CD4-positive, alpha-beta T cell (primary cell): ENCODE measurements at regions not wholly inside any gene's neighbourhood (a gene's known extent, or its start where the extent isn't known, plus 50 kb on each side); places are given as distances from the start of the nearest gene placed in this dataset.
"Not testable (repeated sequence)": the region's sequence is repeated elsewhere in the genome, so short reads cannot be mapped to it uniquely, and the experiment has no call there.

Experiments
- ATAC-seq: fragments of 200-7000 bp; cut with Tn5 transposase; one replicate; pipeline ENCODE4 v1.10.0; 2022; ENCODE audit warnings: mild to moderate bottlenecking; ENCODE audit not compliant: poor library complexity
- CTCF ChIA-PET: fragments of 350-600 bp; sonication (Branson Sonifier 250); formaldehyde crosslinking; loops from one replicate; lab custom pipeline; 2021; ENCODE audit warnings: antibody characterized with exemption, inconsistent platforms; lab: Charles Lee
- POLR2A ChIA-PET: fragments of 350-600 bp; sonication (Branson Sonifier 250); formaldehyde crosslinking; loops from one replicate; lab custom pipeline; 2021; ENCODE audit warnings: antibody characterized with exemption, inconsistent platforms; lab: Charles Lee
- DNase-seq, 14 experiments: peaks; one replicate each; pipeline ENCODE4 v3.0.0-alpha.2; 2013 to 2020; ENCODE audit warnings: mixed read lengths in 2 of 14
- H3K27ac ChIP-seq, 2 donors: one replicate each; pipeline versions ENCODE4 v1.5.1 to v1.7.0; 2013; ENCODE audit warnings: low read length in 2 of 2, low read depth in 1 of 2, mild to moderate bottlenecking in 1 of 2
- H3K27me3 ChIP-seq, 2 experiments: 1 replicate in 1 of 2; 2 replicates in 1 of 2; pipeline versions ENCODE4 v1.6.1 to v1.7.0; 2013; ENCODE audit warnings: low read length in 2 of 2, control low read depth in 1 of 2, mild to moderate bottlenecking in 1 of 2, moderate library complexity in 1 of 2; ENCODE audit not compliant: insufficient read depth in 2 of 2, control insufficient read depth in 1 of 2
- H3K36me3 ChIP-seq: one replicate; pipeline ENCODE4 v1.6.1; 2013; ENCODE audit warnings: low read length, control low read depth; ENCODE audit not compliant: insufficient read depth
- H3K4me1 ChIP-seq: one replicate; pipeline ENCODE4 v1.6.1; 2013; ENCODE audit warnings: low read length, control low read depth; ENCODE audit not compliant: insufficient read depth
- H3K4me3 ChIP-seq: one replicate; pipeline ENCODE4 v1.5.1; 2013; ENCODE audit warnings: mild to moderate bottlenecking, low read length, moderate library complexity
- H3K9me3 ChIP-seq, 2 experiments: 1 replicate in 1 of 2; 2 replicates in 1 of 2; pipeline versions ENCODE4 v1.6.1 to v1.7.0; 2013; ENCODE audit warnings: low read length in 2 of 2, mild to moderate bottlenecking in 2 of 2, control low read depth in 1 of 2, moderate library complexity in 1 of 2; ENCODE audit not compliant: control insufficient read depth in 1 of 2, insufficient read depth in 1 of 2
- H3K27ac Mint-ChIP-seq: one replicate; pipeline ENCODE4 v1.8.0; 2020; ENCODE audit warnings: mixed read lengths
- H3K27me3 Mint-ChIP-seq: one replicate; pipeline ENCODE4 v1.8.0; 2021; ENCODE audit warnings: mixed read lengths
- H3K36me3 Mint-ChIP-seq: one replicate; pipeline ENCODE4 v1.8.0; 2021; ENCODE audit warnings: low read depth, mixed read lengths
- H3K4me1 Mint-ChIP-seq: one replicate; pipeline ENCODE4 v1.8.0; 2021; ENCODE audit warnings: low read depth, mixed read lengths
- H3K4me3 Mint-ChIP-seq: one replicate; pipeline ENCODE4 v1.8.0; 2020; ENCODE audit warnings: mild to moderate bottlenecking, mixed read lengths
- H3K9me3 Mint-ChIP-seq: one replicate; pipeline ENCODE4 v1.8.0; 2020; ENCODE audit warnings: mixed read lengths
- intact Hi-C, 2 experiments: fragments of 100-400 bp; cut with DNase I in 1 of 2; cut with micrococcal nuclease in 1 of 2; formaldehyde crosslinking; loops; one replicate each; pipeline versions ENCODE4 v1.15.1 to v1.9.0; 2023 to 2025; cut with DNase I, micrococcal nuclease
- TF ChIP-seq, protein P1 (sequence below): fragments of 200-600 bp; IDR thresholded peaks from one replicate; pipeline ENCODE4 v1.8.0; 2022; ENCODE audit warnings: antibody characterized with exemption, mild to moderate bottlenecking

DNA sequence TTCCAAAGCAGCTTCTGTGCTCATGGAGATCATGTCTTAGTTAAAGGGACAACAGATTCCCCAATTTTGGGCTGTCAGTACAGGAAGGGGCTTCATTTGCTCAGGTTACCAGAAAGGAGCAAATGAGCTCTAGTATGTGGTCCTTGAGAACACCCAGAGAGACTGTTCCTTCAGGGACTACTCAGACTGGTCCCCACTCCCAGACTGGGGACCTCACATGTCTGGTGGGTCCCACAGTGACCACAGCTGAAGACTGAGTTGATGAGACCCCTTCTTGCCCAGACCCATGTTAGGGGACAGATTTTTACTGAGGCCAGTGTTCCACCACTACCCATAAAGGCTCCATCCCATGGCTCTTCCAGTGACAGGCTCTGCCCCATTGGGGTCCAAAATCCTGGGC is 1695.2 kb downstream of the TP53TG3F start:
- no peaks in the 10 kb centered on the region for H3K27me3 ChIP-seq
- POLR2A ChIA-PET = no interaction called here
- no peak overlapping the region for H3K27ac ChIP-seq
- TF ChIP-seq, protein P1, sequence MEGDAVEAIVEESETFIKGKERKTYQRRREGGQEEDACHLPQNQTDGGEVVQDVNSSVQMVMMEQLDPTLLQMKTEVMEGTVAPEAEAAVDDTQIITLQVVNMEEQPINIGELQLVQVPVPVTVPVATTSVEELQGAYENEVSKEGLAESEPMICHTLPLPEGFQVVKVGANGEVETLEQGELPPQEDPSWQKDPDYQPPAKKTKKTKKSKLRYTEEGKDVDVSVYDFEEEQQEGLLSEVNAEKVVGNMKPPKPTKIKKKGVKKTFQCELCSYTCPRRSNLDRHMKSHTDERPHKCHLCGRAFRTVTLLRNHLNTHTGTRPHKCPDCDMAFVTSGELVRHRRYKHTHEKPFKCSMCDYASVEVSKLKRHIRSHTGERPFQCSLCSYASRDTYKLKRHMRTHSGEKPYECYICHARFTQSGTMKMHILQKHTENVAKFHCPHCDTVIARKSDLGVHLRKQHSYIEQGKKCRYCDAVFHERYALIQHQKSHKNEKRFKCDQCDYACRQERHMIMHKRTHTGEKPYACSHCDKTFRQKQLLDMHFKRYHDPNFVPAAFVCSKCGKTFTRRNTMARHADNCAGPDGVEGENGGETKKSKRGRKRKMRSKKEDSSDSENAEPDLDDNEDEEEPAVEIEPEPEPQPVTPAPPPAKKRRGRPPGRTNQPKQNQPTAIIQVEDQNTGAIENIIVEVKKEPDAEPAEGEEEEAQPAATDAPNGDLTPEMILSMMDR = no peak
- H3K36me3 Mint-ChIP-seq = no peaks in the 10 kb centered on the region
- H3K4me1 Mint-ChIP-seq = no peaks in the 10 kb centered on the region
- no peaks in the 10 kb centered on the region for H3K36me3 ChIP-seq
- H3K9me3 Mint-ChIP-seq = peaks cover 18% of the 10 kb centered on the region
- peaks cover 16 to 45% of the 10 kb centered on the region in 2 experiments for H3K9me3 ChIP-seq
- intact Hi-C loops = no loop called here
- no peak overlapping the region for H3K4me3 Mint-ChIP-seq
- CTCF ChIA-PET = no interaction called here
- H3K27me3 Mint-ChIP-seq = no peaks in the 10 kb centered on the region
- no peaks in the 10 kb centered on the region for H3K4me1 ChIP-seq
- no peak overlapping the region for H3K4me3 ChIP-seq
- H3K27ac Mint-ChIP-seq = no peak overlapping the region
- no peak for ATAC-seq
- no peak for DNase-seq

DNA sequence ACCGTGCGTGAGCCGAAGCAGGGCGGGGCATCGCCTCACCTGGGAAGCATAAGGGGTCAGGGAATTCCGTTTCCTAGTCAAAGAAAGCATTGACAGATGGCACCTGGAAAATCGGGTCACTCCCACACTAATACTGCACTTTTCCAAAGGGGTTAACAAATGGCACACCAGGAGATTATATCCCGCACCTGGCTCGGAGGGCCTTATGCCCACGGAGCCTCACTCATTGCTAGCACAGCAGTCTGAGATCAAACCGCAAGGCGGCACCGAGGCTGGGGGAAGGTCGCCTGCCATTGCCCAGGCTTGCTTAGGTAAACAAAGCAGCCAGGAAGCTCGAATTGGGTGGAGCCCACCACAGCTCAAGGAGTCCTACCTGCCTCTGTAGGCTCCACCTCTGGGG is 1698.1 kb downstream of the TP53TG3F start:
- ATAC-seq, H3K27ac Mint-ChIP-seq, H3K4me3 Mint-ChIP-seq, POLR2A ChIA-PET, H3K27me3 ChIP-seq, DNase-seq, CTCF ChIA-PET, H3K27ac ChIP-seq, intact Hi-C loops, H3K4me1 ChIP-seq, H3K4me1 Mint-ChIP-seq, H3K4me3 ChIP-seq, H3K36me3 Mint-ChIP-seq, H3K36me3 ChIP-seq, H3K27me3 Mint-ChIP-seq: not testable (repeated sequence)
- peaks cover 0 to 15% of the 10 kb centered on the region in 2 experiments for H3K9me3 ChIP-seq
- H3K9me3 Mint-ChIP-seq = peaks cover 12% of the 10 kb centered on the region

DNA sequence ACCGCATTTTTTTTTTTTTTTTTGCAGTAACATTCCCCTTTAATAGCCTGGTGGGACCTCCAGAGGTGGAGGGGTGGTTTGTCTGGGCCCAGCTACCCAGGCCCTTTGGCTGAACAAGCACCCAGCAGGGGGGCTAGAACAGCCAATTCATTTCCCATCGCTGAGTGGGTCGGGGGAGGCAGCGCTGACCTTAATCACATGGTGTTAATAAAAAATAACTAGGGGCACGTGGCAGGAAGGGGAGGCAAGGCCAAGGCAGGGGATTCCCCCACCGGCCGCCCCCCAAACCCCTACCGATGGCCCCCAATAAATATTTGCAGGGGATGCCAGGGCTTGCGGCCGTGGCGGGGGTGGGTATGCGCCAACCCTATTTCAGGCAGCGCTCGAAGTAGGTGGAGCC is 1709.9 kb downstream of the TP53TG3F start:
- H3K4me1 ChIP-seq, H3K36me3 Mint-ChIP-seq, H3K4me1 Mint-ChIP-seq, DNase-seq, H3K4me3 ChIP-seq, intact Hi-C loops, POLR2A ChIA-PET, H3K27me3 ChIP-seq, H3K4me3 Mint-ChIP-seq, H3K27ac Mint-ChIP-seq, H3K27me3 Mint-ChIP-seq, H3K36me3 ChIP-seq, ATAC-seq, CTCF ChIA-PET, H3K27ac ChIP-seq: not testable (repeated sequence)
- peaks cover 11% of the 10 kb centered on the region for H3K9me3 Mint-ChIP-seq
- H3K9me3 ChIP-seq = peaks cover 4 to 30% of the 10 kb centered on the region in 2 experiments

DNA sequence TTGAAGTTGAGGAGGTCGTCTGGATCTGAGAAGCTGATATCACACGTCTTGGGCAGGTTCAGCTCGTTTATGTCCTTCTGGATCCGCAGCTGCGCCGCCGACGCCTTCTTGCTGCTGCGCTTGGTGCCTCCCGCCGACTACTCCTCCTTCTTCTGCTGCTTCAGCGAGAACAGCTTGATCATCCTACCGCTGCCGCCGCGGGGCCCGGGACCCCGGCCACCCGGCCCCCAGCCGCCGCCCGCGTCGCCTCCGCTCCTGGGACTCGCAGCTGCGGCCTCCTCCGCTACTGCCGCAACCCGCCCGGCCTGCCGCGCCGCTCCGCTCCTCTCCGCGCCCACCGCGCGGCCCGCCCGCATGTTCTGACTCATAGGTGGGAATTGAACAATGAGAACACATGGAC is 1710.6 kb downstream of the TP53TG3F start:
- H3K27me3 Mint-ChIP-seq, H3K27ac ChIP-seq, CTCF ChIA-PET, H3K4me3 Mint-ChIP-seq, H3K27me3 ChIP-seq, intact Hi-C loops, H3K36me3 Mint-ChIP-seq, POLR2A ChIA-PET, H3K36me3 ChIP-seq, H3K4me3 ChIP-seq, H3K4me1 ChIP-seq, H3K27ac Mint-ChIP-seq, H3K4me1 Mint-ChIP-seq, ATAC-seq: not testable (repeated sequence)
- H3K9me3 Mint-ChIP-seq = peaks cover 11% of the 10 kb centered on the region
- peak in 1 of 14 experiments; percentile 17 for DNase-seq
- H3K9me3 ChIP-seq = peaks cover 4 to 34% of the 10 kb centered on the region in 2 experiments
